ENCODE measurements at regions not wholly inside any gene's neighbourhood (a gene's known extent, or its start where the extent isn't known, plus 50 kb on each side); places are given as distances from the start of the nearest gene placed in this dataset.

GRCh38 chr4:186918466-186918865, 194.8 kb upstream of the FAT1 start:
- Histone ChIP-seq H3K27ac (no peak overlapping the region), H3K36me3 (no peaks in the 10 kb centered on the region), H3K9me3 (no peaks in the 10 kb centered on the region), H3K27me3 (no peaks in the 10 kb centered on the region), H3K4me1 (no peaks in the 10 kb centered on the region), H3K4me3 (no peak overlapping the region)
- 72% methylated on average over 3 of the region's 3 CpGs for WGBS
- DNase-seq (ENCODE audit: low spot score in 2 of 2) = no peak
- TF ChIP-seq POLR2AphosphoS5 (IDR thresholded peaks at IDR 0.05) (no peak), CTCF (IDR thresholded peaks at IDR 0.05) (no peak), EP300 (IDR thresholded peaks at IDR 0.05) (no peak), POLR2A (IDR thresholded peaks at IDR 0.05) (no peak)

GRCh38 chr4:186919340-186919739, 195.7 kb upstream of the FAT1 start:
- Histone ChIP-seq H3K4me1 (no peaks in the 10 kb centered on the region), H3K27me3 (no peaks in the 10 kb centered on the region), H3K36me3 (no peaks in the 10 kb centered on the region), H3K4me3 (no peak overlapping the region), H3K9me3 (no peaks in the 10 kb centered on the region), H3K27ac (no peak overlapping the region)
- DNase-seq (ENCODE audit: low spot score in 2 of 2) = no peak
- TF ChIP-seq POLR2AphosphoS5 (IDR thresholded peaks at IDR 0.05) (no peak), POLR2A (IDR thresholded peaks at IDR 0.05) (no peak), CTCF (IDR thresholded peaks at IDR 0.05) (no peak), EP300 (IDR thresholded peaks at IDR 0.05) (no peak)
- 89% methylated on average over 16 of the region's 16 CpGs for WGBS

GRCh38 chr4:186920483-186920882, 196.8 kb upstream of the FAT1 start:
- H3K27me3 ChIP-seq = no peaks in the 10 kb centered on the region
- TF ChIP-seq EP300 (IDR thresholded peaks at IDR 0.05) (no peak), POLR2AphosphoS5 (IDR thresholded peaks at IDR 0.05) (no peak), CTCF (IDR thresholded peaks at IDR 0.05) (no peak), POLR2A (IDR thresholded peaks at IDR 0.05) (no peak)
- WGBS = 70% methylated on average over 2 of the region's 2 CpGs
- no peak for DNase-seq (ENCODE audit: low spot score in 2 of 2)
- no peak overlapping the region for H3K4me3 ChIP-seq
- H3K4me1 ChIP-seq = no peaks in the 10 kb centered on the region
- H3K27ac ChIP-seq = no peak overlapping the region
- H3K9me3 ChIP-seq = no peaks in the 10 kb centered on the region
- no peaks in the 10 kb centered on the region for H3K36me3 ChIP-seq

GRCh38 chr4:186920992-186921391, 197.3 kb upstream of the FAT1 start:
- Histone ChIP-seq H3K4me1 (no peaks in the 10 kb centered on the region), H3K9me3 (no peaks in the 10 kb centered on the region), H3K27me3 (no peaks in the 10 kb centered on the region), H3K4me3 (no peak overlapping the region), H3K36me3 (no peaks in the 10 kb centered on the region), H3K27ac (no peak overlapping the region)
- TF ChIP-seq POLR2AphosphoS5 (IDR thresholded peaks at IDR 0.05) = no peak
- no peak for TF ChIP-seq POLR2A (IDR thresholded peaks at IDR 0.05)
- no peak for TF ChIP-seq EP300 (IDR thresholded peaks at IDR 0.05)
- no peak for TF ChIP-seq CTCF (IDR thresholded peaks at IDR 0.05)
- WGBS = 82% methylated on average over 5 of the region's 5 CpGs
- DNase-seq (ENCODE audit: low spot score in 2 of 2) = no peak

GRCh38 chr4:186924723-186925122, 201.1 kb upstream of the FAT1 start:
- H3K27me3 ChIP-seq = no peaks in the 10 kb centered on the region
- H3K4me3 ChIP-seq = no peak overlapping the region
- no peak for DNase-seq (ENCODE audit: low spot score in 2 of 2)
- H3K4me1 ChIP-seq = no peaks in the 10 kb centered on the region
- H3K36me3 ChIP-seq = no peaks in the 10 kb centered on the region
- no peaks in the 10 kb centered on the region for H3K9me3 ChIP-seq
- no peak overlapping the region for H3K27ac ChIP-seq
- 23% methylated on average over 4 of the region's 4 CpGs for WGBS
- no peak for TF ChIP-seq EP300 (IDR thresholded peaks at IDR 0.05)

- H3K27me3 ChIP-seq = no peaks in the 10 kb centered on the region
- no peaks in the 10 kb centered on the region for H3K36me3 ChIP-seq
- H3K9me3 ChIP-seq = no peaks in the 10 kb centered on the region
- H3K27ac ChIP-seq = no peak overlapping the region
- TF ChIP-seq POLR2A (IDR thresholded peaks at IDR 0.05) (no peak), CTCF (IDR thresholded peaks at IDR 0.05) (no peak), EP300 (IDR thresholded peaks at IDR 0.05) (no peak), POLR2AphosphoS5 (IDR thresholded peaks at IDR 0.05) (no peak)
- no peak overlapping the region for H3K4me3 ChIP-seq
- 86% methylated on average over 2 of the region's 2 CpGs for WGBS
- no peaks in the 10 kb centered on the region for H3K4me1 ChIP-seq
- no peak for DNase-seq (ENCODE audit: low spot score in 2 of 2)
Observed at GRCh38 chr4:186927624-186928023, 204.0 kb upstream of the FAT1 start.
